ENCODE measurements at regions not wholly inside any gene's neighbourhood (a gene's known extent, or its start where the extent isn't known, plus 50 kb on each side); places are given as distances from the start of the nearest gene placed in this dataset.
"Not testable (repeated sequence)": the region's sequence is repeated elsewhere in the genome, so short reads cannot be mapped to it uniquely, and the experiment has no call there.

DNA sequence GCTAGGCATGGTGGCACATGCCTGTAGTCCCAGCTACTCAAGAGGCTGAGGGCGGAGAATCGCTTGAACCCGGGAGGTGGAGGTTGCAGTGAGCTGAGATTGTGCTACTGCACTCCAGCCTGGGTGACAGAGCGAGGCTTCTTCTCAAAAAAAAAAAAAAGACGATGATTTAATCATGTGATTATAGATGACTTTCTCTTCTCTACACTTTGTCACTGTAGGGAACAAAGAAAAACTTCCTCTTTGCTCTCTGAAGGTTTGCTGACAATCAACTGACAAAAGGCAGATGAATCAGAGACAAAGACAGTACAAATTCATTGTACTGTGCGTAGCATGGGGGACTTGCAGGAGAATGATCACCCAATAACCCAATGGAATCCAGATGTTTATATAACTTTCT lies 108.0 kb downstream of the BDH1 start:
- H3K27ac ChIP-seq (ENCODE audit: low read depth, low read length); DNase-seq (ENCODE audit: low read depth in 1 of 2, low spot score in 2 of 2); H3K4me3 ChIP-seq (ENCODE audit: extremely low read depth in 1 of 4, insufficient read depth in 2 of 4, low read depth in 3 of 4, low read length in 4 of 4); H3K79me1 ChIP-seq (ENCODE audit: low read depth, low read length); H3K4me1 ChIP-seq (replicated peaks in 1 of 4; ENCODE audit: control insufficient read depth in 3 of 4, insufficient read depth in 4 of 4, low read length in 3 of 4); H4K8ac ChIP-seq (ENCODE audit: extremely low read depth, insufficient read depth, low read length); H2BK120ac ChIP-seq (replicated peaks; ENCODE audit: low read depth, low read length); H3K23me2 ChIP-seq (ENCODE audit: low read depth, low read length); FAIRE-seq; H2BK5ac ChIP-seq (ENCODE audit: low read depth, low read length); POLR2A ChIA-PET (ENCODE audit: partially characterized antibody); H3K18ac ChIP-seq (ENCODE audit: extremely low read depth, low read length); H3K79me2 ChIP-seq (ENCODE audit: control insufficient read depth in 1 of 2, insufficient read depth in 2 of 2, low read length in 2 of 2); H3K9ac ChIP-seq (replicated peaks in 1 of 4; ENCODE audit: extremely low read depth in 1 of 4, low read depth in 3 of 4, low read length in 3 of 4); H3K36me3 ChIP-seq (ENCODE audit: control insufficient read depth in 2 of 4, insufficient read depth in 4 of 4, low read length in 3 of 4); H2BK15ac ChIP-seq (ENCODE audit: low read length); H4K20me1 ChIP-seq (replicated peaks in 1 of 2; ENCODE audit: control insufficient read depth in 1 of 2, insufficient read depth in 2 of 2, low read length in 2 of 2); H3K4ac ChIP-seq (replicated peaks; ENCODE audit: insufficient read length, low read depth, low read length); H3K27me3 ChIP-seq (replicated peaks in 1 of 4; ENCODE audit: control insufficient read depth in 3 of 4, extremely low read depth in 1 of 4, insufficient read depth in 3 of 4, low read length in 3 of 4); H4K5ac ChIP-seq (ENCODE audit: insufficient read length, low read depth, low read length); H3K4me2 ChIP-seq (ENCODE audit: insufficient read depth in 1 of 2, low read depth in 2 of 2, low read length in 2 of 2); H2AK5ac ChIP-seq (ENCODE audit: low read depth, low read length); H2AFZ ChIP-seq (ENCODE audit: low read length); H3K56ac ChIP-seq (replicated peaks; ENCODE audit: insufficient read length, low read depth, low read length); H3K14ac ChIP-seq (ENCODE audit: insufficient read length); H3K23ac ChIP-seq (ENCODE audit: insufficient read length); H2BK20ac ChIP-seq (ENCODE audit: low read length); H3K9me3 ChIP-seq (ENCODE audit: insufficient read depth in 2 of 2, low read depth in 1 of 2, low read length in 1 of 2); H4K91ac ChIP-seq (replicated peaks; ENCODE audit: insufficient read length, low read length); H2BK12ac ChIP-seq (ENCODE audit: low read depth, low read length): not testable (repeated sequence)
- WGBS, 2 experiments (ENCODE audit: extremely low coverage in 1 of 2, insufficient coverage in 1 of 2, insufficient read length in 1 of 2, insufficient replicate concordance in 2 of 2, low coverage in 1 of 2, low lambda C conversion rate in 2 of 2, missing lambda C conversion rate in 1 of 2): 100% methylated on average over 2 of the region's 6 CpGs; no CpG with 5 or more reads in 1 of the 2 experiments
- CTCF ChIA-PET (ENCODE audit: partially characterized antibody): interaction anchor here (0.8 to 2.3 kb wide), 5 partner anchors 11 to 223 kb away, joined by 3 to 6 read pairs (median 3); no protein-coding TSS in a partner anchor

Measured in H1 (cell line).